Heart right ventricle (tissue), 16 donors: ENCODE measurements at regions not wholly inside any gene's neighbourhood (a gene's known extent, or its start where the extent isn't known, plus 50 kb on each side); places are given as distances from the start of the nearest gene placed in this dataset.

ENCODE experiments used
- ATAC-seq, 8 donors: fragments of 200-7000 bp; cut with Tn5 transposase; one replicate each; pipeline ENCODE4 v1.9.1; 2020; ENCODE audit warnings: mild to moderate bottlenecking in 8 of 8, moderate library complexity in 8 of 8, moderate number of reproducible peaks in 1 of 8
- DNase-seq, 2 donors: peaks; one replicate each; pipeline ENCODE4 v3.0.0-alpha.2; 2020
- H3K27ac ChIP-seq, 10 donors: fragments of 200-600 bp; sonication (generic) in 2 of 10; one replicate each; pipeline versions ENCODE4 v1.5.0 to v1.8.0; 2020 to 2022; ENCODE audit warnings: mild to moderate bottlenecking in 3 of 10
- H3K27me3 ChIP-seq, 7 donors: fragments of 200-600 bp; one replicate each; pipeline ENCODE4 v1.8.0; 2021 to 2022; ENCODE audit warnings: mild to moderate bottlenecking in 2 of 7
- H3K36me3 ChIP-seq, 9 donors: fragments of 200-600 bp; sonication (generic) in 1 of 9; one replicate each; pipeline versions ENCODE4 v1.5.0 to v1.8.0; 2020 to 2022; ENCODE audit warnings: mild to moderate bottlenecking in 2 of 9
- H3K4me1 ChIP-seq, 9 donors: fragments of 200-600 bp; sonication (generic) in 1 of 9; one replicate each; pipeline versions ENCODE4 v1.5.0 to v1.8.0; 2020 to 2022; ENCODE audit warnings: mild to moderate bottlenecking in 4 of 9
- H3K4me3 ChIP-seq, 10 donors: fragments of 200-600 bp; sonication (generic) in 2 of 10; one replicate each; pipeline versions ENCODE4 v1.5.0 to v1.8.0; 2020 to 2022; ENCODE audit warnings: mild to moderate bottlenecking in 7 of 10, moderate library complexity in 2 of 10
- H3K9me3 ChIP-seq, 11 donors: fragments of 200-600 bp in 10 of 11; sonication (generic) in 2 of 11; one replicate each; pipeline versions ENCODE4 v1.5.0 to v1.8.0; 2013 to 2022; ENCODE audit warnings: mild to moderate bottlenecking in 2 of 11, control low read depth in 1 of 11, moderate library complexity in 1 of 11
- WGBS, 2 donors: extraction: QIAGEN DNeasy Blood & Tissue Kit; methylation state at CpG; one replicate each; pipeline ENCODE4 v1.1.7; 2013; ENCODE audit warnings: inconsistent platforms in 1 of 2; 5-methylcytosine and 5-hydroxymethylcytosine counted together
- intact Hi-C, 10 donors: fragments of 100-400 bp; cut with DNase I; formaldehyde crosslinking; loops; one replicate each; pipeline versions ENCODE4 v1.11.1 to v1.14.2; 2022
- TF ChIP-seq, protein P1 (sequence below), 9 donors: fragments of 200-600 bp; sonication (generic) in 2 of 9; IDR thresholded peaks; one replicate each; pipeline versions ENCODE4 v1.5.0 to v1.8.0; 2021 to 2022; ENCODE audit warnings: antibody characterized with exemption in 9 of 9, mild to moderate bottlenecking in 5 of 9, moderate library complexity in 1 of 9
- donor health status: Arrhythmogenic right ventricular cardiomyopathy.
- donor health status: ischemic (EF 13 %, LVEDD 7.1; RV severe dilation, severe dysfunction).
- donor health status: healthy with polysubstance abuse.
- donor health status: DM: no; HTN: yes; CAD: no.
- donor health status: DM: no; HTN: no; CAD: no.
- donor health status: ischemic (EF 25% LVEDD 6.9; RV normal size, moderate dysfunction).
- donor health status: ischemic (EF 25% LVEDD 5.7; RV mildly dilated, moderate dysfunction).
- donor health status: healthy.
- donor health status: DM: yes; HTN: yes; CAD: no.
- donor health status: Ischemic cardiomyopathy.
- donor health status: ischemic (EF 35%, LVEDD 5.7; RV mildly dilated, moderate dysfunction).
- donor health status: nonischemic (EF 11% LVEDD 7.7; RV severe dilation, severe dysfunction).
- donor health status: DM: yes; HTN: yes; CAD: no.
- donor health status: PGD.
- donor health status: ischemic (EF 29% LVEDD 5.4; RV normal size, mild dysfunction).
- donor health status: nonischemic (EF 23%, LVEDD 6.1; RV moderate dilation, normal function).

DNA sequence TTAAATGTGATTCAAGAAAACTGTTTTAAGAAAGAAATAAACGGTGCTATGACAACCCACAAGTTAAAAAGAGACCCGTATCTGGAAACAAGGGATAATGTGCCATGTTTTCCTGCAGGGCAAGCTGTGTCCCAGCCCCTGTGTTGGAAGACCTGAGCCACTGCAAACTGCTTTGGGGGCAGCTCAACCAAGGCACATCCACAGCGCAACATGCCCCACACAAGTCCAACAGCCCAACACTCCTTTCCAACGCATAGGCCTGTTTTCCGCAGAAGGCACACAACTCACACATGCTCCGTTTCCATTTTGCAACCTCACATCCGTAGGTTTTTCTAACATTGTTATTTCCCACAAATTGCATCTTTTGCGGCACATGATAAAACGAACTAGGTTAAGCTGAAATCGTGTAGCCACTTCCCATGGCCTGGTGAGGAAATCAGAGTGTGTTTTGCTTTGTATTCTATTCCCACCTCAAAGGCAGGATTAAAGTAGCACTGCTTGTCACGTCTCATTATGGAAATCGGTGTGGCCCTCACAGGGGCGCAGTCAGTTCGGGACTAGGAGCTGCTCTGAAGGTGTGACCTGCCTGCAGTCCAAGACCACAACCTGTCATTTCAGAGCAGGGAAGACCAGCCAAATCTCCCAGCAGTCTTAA is 50.5 kb upstream of the ZNF516 start:
- DNase-seq (no peak), ATAC-seq (no peak)
- Histone ChIP-seq H3K36me3 (no peaks in the 10 kb centered on the region), H3K4me3 (no peak overlapping the region), H3K27me3 (peaks cover 0 to 13% (median 5%) of the 10 kb centered on the region in 7 donors), H3K4me1 (peaks cover 0 to 22% (median 0%) of the 10 kb centered on the region in 9 donors), H3K27ac (peak overlapping the region in 1 of 10 donors; percentile 68), H3K9me3 (no peaks in the 10 kb centered on the region)
- TF ChIP-seq, protein P1, sequence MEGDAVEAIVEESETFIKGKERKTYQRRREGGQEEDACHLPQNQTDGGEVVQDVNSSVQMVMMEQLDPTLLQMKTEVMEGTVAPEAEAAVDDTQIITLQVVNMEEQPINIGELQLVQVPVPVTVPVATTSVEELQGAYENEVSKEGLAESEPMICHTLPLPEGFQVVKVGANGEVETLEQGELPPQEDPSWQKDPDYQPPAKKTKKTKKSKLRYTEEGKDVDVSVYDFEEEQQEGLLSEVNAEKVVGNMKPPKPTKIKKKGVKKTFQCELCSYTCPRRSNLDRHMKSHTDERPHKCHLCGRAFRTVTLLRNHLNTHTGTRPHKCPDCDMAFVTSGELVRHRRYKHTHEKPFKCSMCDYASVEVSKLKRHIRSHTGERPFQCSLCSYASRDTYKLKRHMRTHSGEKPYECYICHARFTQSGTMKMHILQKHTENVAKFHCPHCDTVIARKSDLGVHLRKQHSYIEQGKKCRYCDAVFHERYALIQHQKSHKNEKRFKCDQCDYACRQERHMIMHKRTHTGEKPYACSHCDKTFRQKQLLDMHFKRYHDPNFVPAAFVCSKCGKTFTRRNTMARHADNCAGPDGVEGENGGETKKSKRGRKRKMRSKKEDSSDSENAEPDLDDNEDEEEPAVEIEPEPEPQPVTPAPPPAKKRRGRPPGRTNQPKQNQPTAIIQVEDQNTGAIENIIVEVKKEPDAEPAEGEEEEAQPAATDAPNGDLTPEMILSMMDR (IDR thresholded peaks at IDR 0.05): no peak
- WGBS, 2 donors: 75 to 78% methylated on average over 14 of the region's 14 CpGs
- intact Hi-C loops: loop anchor here in 1 of 10 donors (10.0 kb wide), 1 partner anchor 59 kb away; no protein-coding TSS in a partner anchor

DNA sequence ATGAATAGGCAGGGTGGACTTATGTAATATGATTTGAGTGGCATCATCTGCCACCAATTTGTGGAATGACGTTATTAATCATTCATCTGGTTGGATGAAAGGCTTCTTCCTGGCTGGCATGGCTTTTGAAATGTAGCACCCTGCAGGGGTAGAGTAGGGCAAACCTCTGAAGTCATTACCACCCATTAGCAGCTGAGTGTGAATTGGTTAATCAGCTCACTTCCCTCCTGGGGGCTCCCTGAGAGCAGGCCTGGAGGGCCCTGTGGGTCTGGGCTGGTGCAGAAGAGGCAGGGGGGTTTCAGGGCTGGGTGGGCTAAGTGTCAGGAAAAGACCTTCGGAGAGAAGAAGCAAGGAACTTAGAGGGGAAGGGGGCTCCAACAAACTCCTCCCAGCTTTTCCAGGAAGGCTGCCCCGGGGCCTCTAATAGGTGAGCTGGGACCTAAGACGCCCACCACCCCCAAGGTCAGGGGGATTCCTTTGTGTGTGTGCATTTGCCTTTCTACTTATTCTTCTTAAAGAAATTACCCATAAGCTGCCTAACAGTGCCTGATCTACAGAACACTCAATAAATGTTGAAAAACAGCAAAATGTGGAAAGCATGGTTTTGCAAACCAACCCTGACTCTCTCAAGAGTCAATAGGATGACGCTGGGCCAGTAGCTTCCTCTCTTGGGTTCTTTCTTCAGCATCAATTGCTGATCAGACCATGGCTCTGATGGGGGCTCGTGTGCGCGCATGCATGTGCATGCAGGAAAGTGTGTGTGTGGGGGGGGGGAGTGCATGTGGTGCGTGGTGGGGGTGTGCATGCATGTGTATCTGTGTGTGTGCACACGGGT is 49.7 kb upstream of the ZNF516 start:
- intact Hi-C loops: loop anchor here in 1 of 10 donors (10.0 kb wide), 1 partner anchor 60 kb away; no protein-coding TSS in a partner anchor
- 76 to 77% methylated on average over 10 of the region's 10 CpGs for WGBS, 2 donors

More for the DNA sequence above, 49.7 kb upstream of the ZNF516 start:
- Histone ChIP-seq H3K27ac (no peak overlapping the region), H3K36me3 (no peaks in the 10 kb centered on the region), H3K4me1 (peaks cover 0 to 22% (median 0%) of the 10 kb centered on the region in 9 donors), H3K4me3 (no peak overlapping the region), H3K9me3 (no peaks in the 10 kb centered on the region), H3K27me3 (peaks cover 0 to 13% (median 5%) of the 10 kb centered on the region in 7 donors)
- TF ChIP-seq, protein P1 (IDR thresholded peaks at IDR 0.05): no peak
- no peak for DNase-seq
- no peak for ATAC-seq
